Mucosa of descending colon (tissue), 3 donors: ENCODE measurements at regions not wholly inside any gene's neighbourhood (a gene's known extent, or its start where the extent isn't known, plus 50 kb on each side); places are given as distances from the start of the nearest gene placed in this dataset.

Source experiments
- ATAC-seq: fragments of 200-7000 bp; cut with Tn5 transposase; one replicate; pipeline ENCODE4 v1.9.1; 2020; ENCODE audit warnings: mild to moderate bottlenecking, moderate library complexity
- DNase-seq, 3 donors: peaks; one replicate each; pipeline ENCODE4 v3.0.0-alpha.2; 2020
- H3K36me3 ChIP-seq: fragments of 200-600 bp; one replicate; pipeline ENCODE4 v1.8.0; 2021; ENCODE audit warnings: low read depth, mild to moderate bottlenecking
- H3K4me1 ChIP-seq: fragments of 200-600 bp; one replicate; pipeline ENCODE4 v1.8.0; 2021; ENCODE audit warnings: low read depth, mild to moderate bottlenecking
- H3K4me3 ChIP-seq: fragments of 200-600 bp; one replicate; pipeline ENCODE4 v1.8.0; 2021; ENCODE audit warnings: mild to moderate bottlenecking
- H3K9me3 ChIP-seq: fragments of 200-600 bp; one replicate; pipeline ENCODE4 v1.8.0; 2021; ENCODE audit warnings: mild to moderate bottlenecking
- CTCF ChIP-seq: fragments of 200-600 bp; IDR thresholded peaks from one replicate; pipeline ENCODE4 v1.8.0; 2022; ENCODE audit warnings: antibody characterized with exemption, mild to moderate bottlenecking
- intact Hi-C, 2 donors: fragments of 100-400 bp; cut with DNase I in 1 of 2; cut with micrococcal nuclease in 1 of 2; formaldehyde crosslinking; loops; one replicate each; pipeline versions ENCODE4 v1.11.0 to v1.11.1; 2022; cut with DNase I, micrococcal nuclease
- donor health status: DM: no; HTN: no; CAD: no; lungs with moderate emphysema.
- donor health status: DM: no; HTN: no; CAD: no.
- donor health status: DM: no; HTN: yes; CAD: no.

GRCh38 chr5:54876976-54877375 is 108.4 kb downstream of the ESM1 start:
- no peaks in the 10 kb centered on the region for H3K4me1 ChIP-seq
- no peak for TF ChIP-seq CTCF
- no peak for DNase-seq
- H3K9me3 ChIP-seq: no peaks in the 10 kb centered on the region
- intact Hi-C loops: no loop called here
- H3K4me3 ChIP-seq: no peak overlapping the region
- H3K36me3 ChIP-seq: no peaks in the 10 kb centered on the region
- no peak for ATAC-seq

- no peak for TF ChIP-seq CTCF
- ATAC-seq (no peak), DNase-seq (no peak)
- H3K36me3 ChIP-seq: no peaks in the 10 kb centered on the region
- H3K4me3 ChIP-seq: no peak overlapping the region
- no peaks in the 10 kb centered on the region for H3K4me1 ChIP-seq
- H3K9me3 ChIP-seq: no peaks in the 10 kb centered on the region
- intact Hi-C loops: no loop called here
Measured at GRCh38 chr5:54876556-54876955, 108.8 kb downstream of the ESM1 start.

GRCh38 chr5:54874337-54875021 is 110.9 kb downstream of the ESM1 start:
- intact Hi-C loops: no loop called here
- DNase-seq (no peak), ATAC-seq (no peak)
- no peak for TF ChIP-seq CTCF
- H3K9me3 ChIP-seq: no peaks in the 10 kb centered on the region
- H3K36me3 ChIP-seq: no peaks in the 10 kb centered on the region
- no peaks in the 10 kb centered on the region for H3K4me1 ChIP-seq
- H3K4me3 ChIP-seq: no peak overlapping the region

- intact Hi-C loops: no loop called here
- no peaks in the 10 kb centered on the region for H3K9me3 ChIP-seq
- ATAC-seq (no peak), DNase-seq (no peak)
- TF ChIP-seq CTCF: no peak
- H3K36me3 ChIP-seq: no peaks in the 10 kb centered on the region
- H3K4me3 ChIP-seq: no peak overlapping the region
- H3K4me1 ChIP-seq: no peaks in the 10 kb centered on the region
Measured at GRCh38 chr5:54873691-54874090, 111.7 kb downstream of the ESM1 start.

GRCh38 chr5:54872810-54873209 is 112.6 kb downstream of the ESM1 start:
- no peak for DNase-seq
- Histone ChIP-seq H3K9me3 (no peaks in the 10 kb centered on the region), H3K4me1 (no peaks in the 10 kb centered on the region), H3K36me3 (no peaks in the 10 kb centered on the region), H3K4me3 (no peak overlapping the region)
- intact Hi-C loops: no loop called here
- no peak for ATAC-seq
- TF ChIP-seq CTCF: no peak

GRCh38 chr5:54870271-54870670 is 115.1 kb downstream of the ESM1 start:
- intact Hi-C loops: no loop called here
- H3K4me3 ChIP-seq: no peak overlapping the region
- TF ChIP-seq CTCF: no peak
- DNase-seq: no peak
- no peaks in the 10 kb centered on the region for H3K36me3 ChIP-seq
- H3K4me1 ChIP-seq: no peaks in the 10 kb centered on the region
- ATAC-seq: no peak
- H3K9me3 ChIP-seq: no peaks in the 10 kb centered on the region
